GM23248 (cell line): ENCODE measurements at regions not wholly inside any gene's neighbourhood (a gene's known extent, or its start where the extent isn't known, plus 50 kb on each side); places are given as distances from the start of the nearest gene placed in this dataset.

Experiments used
- EZH2 ChIP-seq: fragments of 200-600 bp; sonication (generic); IDR thresholded peaks from 2 replicates; pipeline ENCODE4 v1.6.1; 2018; ENCODE audit warnings: antibody characterized with exemption, mild to moderate bottlenecking; ENCODE audit not compliant: insufficient read depth, poor library complexity, severe bottlenecking
- EZH2phosphoT487 ChIP-seq: fragments of 200-600 bp; sonication (generic); IDR thresholded peaks from 2 replicates; pipeline ENCODE4 v1.6.1; 2018; ENCODE audit warnings: antibody characterized with exemption, moderate library complexity, mild to moderate bottlenecking, low read depth; ENCODE audit not compliant: insufficient read depth

GRCh38 chr2:41483982-41484857, 563.6 kb upstream of the PKDCC start:
- TF ChIP-seq EZH2 (no peak), EZH2phosphoT487 (no peak)
